Cardiac fibroblast (primary cell): ENCODE measurements at regions not wholly inside any gene's neighbourhood (a gene's known extent, or its start where the extent isn't known, plus 50 kb on each side); places are given as distances from the start of the nearest gene placed in this dataset.

ENCODE experiments used
- DNase-seq, 2 donors: peaks; one replicate each; pipeline versions ENCODE4 v3.0.0 to v3.0.0-alpha.2; 2010; ENCODE audit warnings: low read depth in 2 of 2
- H3K4me3 ChIP-seq, 2 donors: replicated peaks in 1 of 2; 1 replicate in 1 of 2; 2 replicates in 1 of 2; pipeline ENCODE4 v1.5.1; 2011; ENCODE audit warnings: low read depth in 2 of 2, low read length in 2 of 2, mild to moderate bottlenecking in 2 of 2, moderate library complexity in 1 of 2
- TF ChIP-seq, protein P1 (sequence below): IDR thresholded peaks from one replicate; pipeline ENCODE4 v1.5.1; 2011; ENCODE audit warnings: low read depth, mild to moderate bottlenecking, low read length, inconsistent platforms

DNA sequence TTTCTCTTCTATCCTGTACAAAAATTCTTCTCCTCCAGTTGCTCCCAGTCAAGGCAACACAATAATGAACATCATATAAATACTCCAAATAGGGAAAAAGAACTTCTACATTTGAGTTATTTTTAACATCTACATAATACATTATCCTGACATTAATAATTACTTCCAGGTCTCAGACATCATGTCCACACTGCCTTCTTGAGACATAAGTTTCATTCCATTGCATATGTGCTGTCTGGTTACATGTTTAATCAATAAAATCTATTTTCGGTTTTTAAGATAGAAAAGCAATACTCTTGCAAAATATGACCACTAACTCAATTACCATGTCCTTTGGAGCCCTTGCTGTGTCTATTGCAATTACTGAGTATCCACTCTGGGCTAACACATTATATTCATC, 881.9 kb downstream of the GALC start:
- H3K4me3 ChIP-seq, result no peak overlapping the region
- TF ChIP-seq, protein P1, sequence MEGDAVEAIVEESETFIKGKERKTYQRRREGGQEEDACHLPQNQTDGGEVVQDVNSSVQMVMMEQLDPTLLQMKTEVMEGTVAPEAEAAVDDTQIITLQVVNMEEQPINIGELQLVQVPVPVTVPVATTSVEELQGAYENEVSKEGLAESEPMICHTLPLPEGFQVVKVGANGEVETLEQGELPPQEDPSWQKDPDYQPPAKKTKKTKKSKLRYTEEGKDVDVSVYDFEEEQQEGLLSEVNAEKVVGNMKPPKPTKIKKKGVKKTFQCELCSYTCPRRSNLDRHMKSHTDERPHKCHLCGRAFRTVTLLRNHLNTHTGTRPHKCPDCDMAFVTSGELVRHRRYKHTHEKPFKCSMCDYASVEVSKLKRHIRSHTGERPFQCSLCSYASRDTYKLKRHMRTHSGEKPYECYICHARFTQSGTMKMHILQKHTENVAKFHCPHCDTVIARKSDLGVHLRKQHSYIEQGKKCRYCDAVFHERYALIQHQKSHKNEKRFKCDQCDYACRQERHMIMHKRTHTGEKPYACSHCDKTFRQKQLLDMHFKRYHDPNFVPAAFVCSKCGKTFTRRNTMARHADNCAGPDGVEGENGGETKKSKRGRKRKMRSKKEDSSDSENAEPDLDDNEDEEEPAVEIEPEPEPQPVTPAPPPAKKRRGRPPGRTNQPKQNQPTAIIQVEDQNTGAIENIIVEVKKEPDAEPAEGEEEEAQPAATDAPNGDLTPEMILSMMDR, result no peak
- DNase-seq, result no peak

DNA sequence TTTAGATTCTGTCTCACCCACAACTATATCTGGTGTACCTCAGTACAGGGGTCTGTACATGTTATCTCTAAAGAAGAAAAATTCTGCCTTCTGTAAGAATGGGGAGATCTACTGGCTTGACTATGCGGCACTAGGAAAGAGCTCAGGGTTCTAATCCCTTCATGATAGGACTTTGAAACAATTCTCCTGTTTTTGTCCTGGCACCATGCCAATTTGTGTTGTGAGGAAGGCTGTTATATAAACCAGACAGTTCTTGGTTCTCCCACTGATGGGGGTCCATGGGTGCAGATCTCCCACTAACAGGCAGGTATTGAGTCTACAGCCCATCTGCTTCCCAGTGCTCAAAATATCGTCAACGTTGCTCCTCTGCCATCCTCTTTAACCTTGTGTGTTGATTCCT, 883.7 kb downstream of the GALC start:
- H3K4me3 ChIP-seq, result no peak overlapping the region
- TF ChIP-seq, protein P1, result no peak
- DNase-seq, result no peak

DNA sequence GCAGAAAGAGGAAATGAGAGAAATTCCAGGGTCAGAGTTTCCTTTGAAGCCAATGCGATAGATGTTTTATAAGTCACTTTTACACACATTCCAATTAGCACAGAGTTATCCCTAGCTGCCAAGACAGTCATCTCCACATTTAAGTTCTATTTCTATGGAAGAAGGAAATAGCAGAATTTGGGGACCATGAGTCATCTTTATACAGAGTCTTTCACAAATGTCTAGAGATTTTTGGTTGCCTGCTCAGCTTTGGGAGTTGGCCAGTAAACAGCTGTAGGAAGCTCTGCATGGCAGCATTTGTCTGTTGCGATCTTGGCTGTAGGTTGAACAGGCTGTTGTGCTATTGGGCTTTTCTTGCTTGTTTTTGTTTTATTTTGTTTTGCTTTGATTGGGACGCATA, 884.3 kb downstream of the GALC start:
- peak; percentile 30 to 43 for DNase-seq
- TF ChIP-seq, protein P1, result no peak
- no peak overlapping the region for H3K4me3 ChIP-seq

DNA sequence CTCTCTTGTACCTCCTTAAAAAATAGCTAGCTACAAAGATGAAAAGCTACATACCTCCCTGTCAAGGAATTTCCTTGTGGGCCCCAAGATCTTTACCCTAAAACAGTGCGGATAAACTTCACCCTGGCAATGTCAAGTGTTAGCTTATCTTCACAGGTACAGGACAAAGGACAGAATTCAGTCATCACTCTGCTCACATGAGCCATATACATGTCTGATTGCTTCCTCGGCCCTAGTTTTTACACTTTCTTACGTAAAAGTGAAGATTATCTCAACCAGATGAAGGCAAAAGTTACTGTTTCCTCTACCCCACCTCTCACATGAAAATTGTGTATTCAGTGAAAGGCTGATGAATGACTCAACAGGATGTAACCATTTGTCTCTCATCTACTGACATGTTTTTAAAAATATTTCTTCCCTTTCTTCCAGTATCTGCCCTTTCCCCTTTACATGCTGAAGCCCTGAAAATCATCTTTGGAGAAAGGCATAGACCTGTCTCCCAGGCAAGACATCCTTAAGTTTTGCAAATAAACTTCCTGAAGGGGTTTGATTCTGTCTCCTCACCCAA, 890.1 kb downstream of the GALC start:
- no peak for DNase-seq
- TF ChIP-seq, protein P1, result no peak
- H3K4me3 ChIP-seq, result no peak overlapping the region

DNA sequence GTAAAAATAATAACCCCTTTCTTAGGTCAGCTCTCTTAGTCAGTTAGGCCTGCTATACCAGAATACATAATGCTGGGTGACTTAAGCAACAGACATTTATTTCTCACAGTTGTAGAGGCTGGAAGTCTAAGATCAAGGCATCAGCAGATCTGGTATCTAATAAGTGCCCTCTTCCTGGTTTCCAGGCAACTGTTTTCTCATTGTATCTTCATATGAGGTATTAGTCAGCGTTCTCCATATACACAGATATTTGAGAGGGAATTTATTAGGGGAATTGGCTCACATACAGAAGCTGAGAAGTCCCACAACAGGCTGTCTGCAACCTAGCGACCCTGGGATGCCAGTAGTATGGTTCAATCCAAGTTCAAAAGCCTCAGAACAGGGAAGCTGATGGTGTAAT, 896.0 kb downstream of the GALC start:
- H3K4me3 ChIP-seq, result no peak overlapping the region
- TF ChIP-seq, protein P1, result no peak
- DNase-seq, result no peak

DNA sequence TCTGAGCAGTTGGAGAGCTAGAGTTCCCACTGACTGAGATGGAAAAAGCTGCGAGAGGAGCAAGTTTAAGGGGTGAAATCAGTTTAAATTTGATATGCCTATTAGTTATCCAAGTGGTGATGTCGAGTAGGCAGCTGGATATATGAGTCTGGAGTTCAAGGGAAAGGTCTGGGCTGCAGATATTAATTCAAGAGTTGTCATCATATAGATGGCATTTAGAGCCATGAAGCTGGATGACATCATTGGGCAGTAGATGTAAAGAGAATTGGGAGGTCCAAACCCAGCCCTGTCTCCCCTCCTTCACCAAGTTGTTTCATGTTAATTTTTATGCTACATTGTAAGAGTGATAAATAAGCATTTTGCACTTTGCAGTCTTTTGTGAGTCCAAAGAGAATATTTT, 898.1 kb downstream of the GALC start:
- H3K4me3 ChIP-seq, result no peak overlapping the region
- no peak for DNase-seq
- TF ChIP-seq, protein P1, result no peak

DNA sequence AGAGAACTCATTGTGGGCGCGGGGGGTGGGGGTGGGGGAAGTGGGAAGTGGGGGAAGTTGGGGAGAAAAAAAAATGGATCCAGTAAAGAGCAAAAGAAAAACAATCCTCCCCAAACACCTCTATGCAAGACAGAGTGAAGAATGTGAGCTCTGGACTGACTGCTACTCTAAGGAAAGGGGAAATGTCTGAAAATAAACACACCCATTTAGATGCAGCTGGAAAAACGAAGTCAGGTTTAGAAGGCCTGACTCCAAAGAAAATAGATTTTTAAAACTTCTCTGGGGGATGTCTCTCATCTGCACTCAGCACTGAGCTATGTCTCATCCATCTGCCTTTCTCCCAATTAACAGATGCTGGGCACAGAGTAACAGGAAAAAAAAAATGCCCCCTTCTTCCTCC, 904.4 kb downstream of the GALC start:
- DNase-seq, result no peak
- TF ChIP-seq, protein P1, result no peak
- H3K4me3 ChIP-seq, result no peak overlapping the region
